ENCODE measurements at regions not wholly inside any gene's neighbourhood (a gene's known extent, or its start where the extent isn't known, plus 50 kb on each side); places are given as distances from the start of the nearest gene placed in this dataset.

DNA sequence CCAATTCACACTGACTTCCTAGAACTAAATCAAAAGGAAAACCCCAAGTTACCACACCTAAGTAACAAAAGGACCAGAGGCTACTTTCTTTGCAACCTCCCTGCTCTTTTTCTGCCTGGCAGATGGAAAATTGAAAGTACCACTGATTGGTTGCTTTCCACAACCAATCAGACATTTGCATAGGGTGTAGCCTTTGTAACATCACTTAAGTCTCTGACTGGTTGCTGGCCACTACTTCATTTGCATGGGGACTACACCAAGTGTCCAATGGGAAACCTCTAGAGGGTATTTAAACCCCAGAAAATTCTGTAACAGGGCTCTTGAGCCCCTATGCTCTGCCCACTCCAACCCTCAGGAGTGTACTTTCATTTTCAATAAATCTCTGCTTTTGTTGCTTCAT lies 365.0 kb downstream of the LTN1 start:
- no peak overlapping the region for H3K4me3 ChIP-seq (ENCODE audit: control insufficient read depth in 1 of 7, extremely low read depth in 1 of 7, insufficient read depth in 4 of 7, low read depth in 2 of 7, low read length in 6 of 7)
- ChIA-PET POLR2A (no interaction called here), CTCF (no interaction called here)
- DNase-seq = no peak
- no peaks in the 10 kb centered on the region for H3K27me3 ChIP-seq (replicated peaks in 2 of 5; ENCODE audit: control insufficient read depth in 4 of 5, insufficient read depth in 5 of 5, low read length in 4 of 5)
- no peaks in the 10 kb centered on the region for H3K9me3 ChIP-seq (ENCODE audit: control extremely low read depth in 1 of 5, control insufficient read depth in 4 of 5, insufficient read depth in 2 of 5, low read depth in 1 of 5, low read length in 4 of 5)
- H3K4me1 ChIP-seq (ENCODE audit: control extremely low read depth in 1 of 4, control insufficient read depth in 4 of 4, insufficient read depth in 4 of 4, low read length in 3 of 4) = peaks cover 0 to 11% (median 2%) of the 10 kb centered on the region in 4 experiments
- H3K36me3 ChIP-seq (ENCODE audit: control insufficient read depth in 4 of 4, insufficient read depth in 4 of 4, low read length in 3 of 4) = no peaks in the 10 kb centered on the region
- no peak overlapping the region for H3K27ac ChIP-seq (ENCODE audit: insufficient read depth in 1 of 2, low read depth in 1 of 2, low read length in 2 of 2, poor library complexity in 1 of 2, severe bottlenecking in 2 of 2)

- Histone ChIP-seq H3K27ac (ENCODE audit: insufficient read depth in 1 of 2, low read depth in 1 of 2, low read length in 2 of 2, poor library complexity in 1 of 2, severe bottlenecking in 2 of 2) (no peak overlapping the region), H3K36me3 (ENCODE audit: control insufficient read depth in 4 of 4, insufficient read depth in 4 of 4, low read length in 3 of 4) (no peaks in the 10 kb centered on the region), H3K9me3 (ENCODE audit: control extremely low read depth in 1 of 5, control insufficient read depth in 4 of 5, insufficient read depth in 2 of 5, low read depth in 1 of 5, low read length in 4 of 5) (no peaks in the 10 kb centered on the region), H3K27me3 (replicated peaks in 2 of 5; ENCODE audit: control insufficient read depth in 4 of 5, insufficient read depth in 5 of 5, low read length in 4 of 5) (no peaks in the 10 kb centered on the region), H3K4me1 (ENCODE audit: control extremely low read depth in 1 of 4, control insufficient read depth in 4 of 4, insufficient read depth in 4 of 4, low read length in 3 of 4) (peaks cover 0 to 8% (median 1%) of the 10 kb centered on the region in 4 experiments), H3K4me3 (ENCODE audit: control insufficient read depth in 1 of 7, extremely low read depth in 1 of 7, insufficient read depth in 4 of 7, low read depth in 2 of 7, low read length in 6 of 7) (no peak overlapping the region)
- WGBS (ENCODE audit: insufficient coverage) = no CpG with 5 or more reads among the region's 3 CpGs
- DNase-seq = no peak
- ChIA-PET CTCF (no interaction called here), POLR2A (no interaction called here)
Measured at GRCh38 chr21:28627261-28627660, 365.4 kb downstream of the LTN1 start.

GRCh38 chr21:28624626-28625025 lies 368.1 kb downstream of the LTN1 start:
- Histone ChIP-seq H3K27ac (ENCODE audit: insufficient read depth in 1 of 2, low read depth in 1 of 2, low read length in 2 of 2, poor library complexity in 1 of 2, severe bottlenecking in 2 of 2) (no peak overlapping the region), H3K4me1 (ENCODE audit: control extremely low read depth in 1 of 4, control insufficient read depth in 4 of 4, insufficient read depth in 4 of 4, low read length in 3 of 4) (no peaks in the 10 kb centered on the region), H3K4me3 (ENCODE audit: control insufficient read depth in 1 of 7, extremely low read depth in 1 of 7, insufficient read depth in 4 of 7, low read depth in 2 of 7, low read length in 6 of 7) (no peak overlapping the region), H3K36me3 (ENCODE audit: control insufficient read depth in 4 of 4, insufficient read depth in 4 of 4, low read length in 3 of 4) (no peaks in the 10 kb centered on the region), H3K9me3 (ENCODE audit: control extremely low read depth in 1 of 5, control insufficient read depth in 4 of 5, insufficient read depth in 2 of 5, low read depth in 1 of 5, low read length in 4 of 5) (no peaks in the 10 kb centered on the region), H3K27me3 (replicated peaks in 2 of 5; ENCODE audit: control insufficient read depth in 4 of 5, insufficient read depth in 5 of 5, low read length in 4 of 5) (no peaks in the 10 kb centered on the region)
- no CpG with 5 or more reads among the region's 1 CpG for WGBS (ENCODE audit: insufficient coverage)
- ChIA-PET CTCF (no interaction called here), POLR2A (no interaction called here)
- no peak for DNase-seq

DNA sequence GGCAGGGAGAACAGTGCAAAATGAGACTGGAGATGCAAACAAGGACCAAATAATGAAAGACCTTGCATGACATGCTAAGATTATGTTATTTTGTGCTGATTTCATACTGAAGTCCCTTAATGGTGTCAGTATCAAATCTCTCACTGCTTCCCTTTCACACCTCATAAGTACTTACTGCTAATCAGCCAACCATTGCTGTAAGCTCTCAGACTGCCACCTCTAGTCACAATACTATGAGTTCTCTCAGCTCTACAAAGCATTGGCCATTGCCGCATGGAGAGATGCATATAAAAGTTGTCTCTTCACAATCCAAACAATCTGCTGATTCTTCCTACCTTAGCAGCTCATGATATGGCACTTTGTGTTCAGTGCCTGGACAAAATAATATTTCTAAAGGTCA lies 375.4 kb downstream of the LTN1 start:
- no CpG with 5 or more reads among the region's 1 CpG for WGBS (ENCODE audit: insufficient coverage)

DNA sequence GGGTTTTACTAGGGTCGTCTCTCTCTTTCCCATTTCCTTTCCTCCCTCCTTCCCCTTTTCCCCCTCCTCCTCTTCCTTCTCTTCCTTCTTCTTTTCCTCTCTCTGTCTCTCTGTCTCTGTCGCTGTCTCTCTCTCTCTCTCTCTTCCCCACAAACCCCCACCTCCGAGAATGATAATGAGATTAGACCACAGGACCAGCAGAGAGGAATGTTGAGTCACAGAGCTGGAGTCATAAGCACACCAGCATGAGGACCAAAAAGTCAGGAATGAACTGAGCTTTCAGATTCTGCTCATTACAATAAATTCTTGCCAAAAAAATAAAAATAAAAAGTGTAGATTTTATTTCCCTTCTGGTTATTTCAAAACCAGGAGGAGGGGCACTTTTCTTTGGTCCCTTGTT lies 377.4 kb downstream of the LTN1 start:
- H3K27ac ChIP-seq (ENCODE audit: insufficient read depth in 1 of 2, low read depth in 1 of 2, low read length in 2 of 2, poor library complexity in 1 of 2, severe bottlenecking in 2 of 2) = no peak overlapping the region
- H3K4me3 ChIP-seq (ENCODE audit: control insufficient read depth in 1 of 7, extremely low read depth in 1 of 7, insufficient read depth in 4 of 7, low read depth in 2 of 7, low read length in 6 of 7) = no peak overlapping the region
- no peaks in the 10 kb centered on the region for H3K36me3 ChIP-seq (ENCODE audit: control insufficient read depth in 4 of 4, insufficient read depth in 4 of 4, low read length in 3 of 4)
- CTCF ChIA-PET = no interaction called here
- no peak for DNase-seq
- WGBS (ENCODE audit: insufficient coverage) = 100% methylated on average over 1 of the region's 3 CpGs
- H3K4me1 ChIP-seq (ENCODE audit: control extremely low read depth in 1 of 4, control insufficient read depth in 4 of 4, insufficient read depth in 4 of 4, low read length in 3 of 4) = no peaks in the 10 kb centered on the region
- POLR2A ChIA-PET = interaction anchor here (0.7 kb wide), 1 partner anchor 291 kb away, joined by 6 read pairs; no protein-coding TSS in a partner anchor
- no peaks in the 10 kb centered on the region for H3K27me3 ChIP-seq (replicated peaks in 2 of 5; ENCODE audit: control insufficient read depth in 4 of 5, insufficient read depth in 5 of 5, low read length in 4 of 5)
- H3K9me3 ChIP-seq (ENCODE audit: control extremely low read depth in 1 of 5, control insufficient read depth in 4 of 5, insufficient read depth in 2 of 5, low read depth in 1 of 5, low read length in 4 of 5) = peaks cover 0 to 2% (median 0%) of the 10 kb centered on the region in 5 experiments

More for the DNA sequence above, 375.4 kb downstream of the LTN1 start:
- ChIA-PET POLR2A (no interaction called here), CTCF (interaction anchor here (0.6 kb wide), 1 partner anchor 105 kb away, joined by 3 read pairs; no protein-coding TSS in a partner anchor)
- Histone ChIP-seq H3K27ac (ENCODE audit: insufficient read depth in 1 of 2, low read depth in 1 of 2, low read length in 2 of 2, poor library complexity in 1 of 2, severe bottlenecking in 2 of 2) (no peak overlapping the region), H3K27me3 (replicated peaks in 2 of 5; ENCODE audit: control insufficient read depth in 4 of 5, insufficient read depth in 5 of 5, low read length in 4 of 5) (no peaks in the 10 kb centered on the region), H3K36me3 (ENCODE audit: control insufficient read depth in 4 of 4, insufficient read depth in 4 of 4, low read length in 3 of 4) (no peaks in the 10 kb centered on the region), H3K4me1 (ENCODE audit: control extremely low read depth in 1 of 4, control insufficient read depth in 4 of 4, insufficient read depth in 4 of 4, low read length in 3 of 4) (no peaks in the 10 kb centered on the region), H3K9me3 (ENCODE audit: control extremely low read depth in 1 of 5, control insufficient read depth in 4 of 5, insufficient read depth in 2 of 5, low read depth in 1 of 5, low read length in 4 of 5) (peaks cover 0 to under 1% (median 0%) of the 10 kb centered on the region in 5 experiments), H3K4me3 (ENCODE audit: control insufficient read depth in 1 of 7, extremely low read depth in 1 of 7, insufficient read depth in 4 of 7, low read depth in 2 of 7, low read length in 6 of 7) (no peak overlapping the region)
- no peak for DNase-seq

- no peaks in the 10 kb centered on the region for H3K4me1 ChIP-seq (ENCODE audit: control extremely low read depth in 1 of 4, control insufficient read depth in 4 of 4, insufficient read depth in 4 of 4, low read length in 3 of 4)
- ChIA-PET POLR2A (no interaction called here), CTCF (no interaction called here)
- H3K36me3 ChIP-seq (ENCODE audit: control insufficient read depth in 4 of 4, insufficient read depth in 4 of 4, low read length in 3 of 4) = no peaks in the 10 kb centered on the region
- H3K9me3 ChIP-seq (ENCODE audit: control extremely low read depth in 1 of 5, control insufficient read depth in 4 of 5, insufficient read depth in 2 of 5, low read depth in 1 of 5, low read length in 4 of 5) = peaks cover 0 to 2% (median 0%) of the 10 kb centered on the region in 5 experiments
- H3K27me3 ChIP-seq (replicated peaks in 2 of 5; ENCODE audit: control insufficient read depth in 4 of 5, insufficient read depth in 5 of 5, low read length in 4 of 5) = no peaks in the 10 kb centered on the region
- 100% methylated on average over 1 of the region's 2 CpGs for whole genome bisulfite sequencing (ENCODE audit: insufficient coverage)
- no peak overlapping the region for H3K27ac ChIP-seq (ENCODE audit: insufficient read depth in 1 of 2, low read depth in 1 of 2, low read length in 2 of 2, poor library complexity in 1 of 2, severe bottlenecking in 2 of 2)
- H3K4me3 ChIP-seq (ENCODE audit: control insufficient read depth in 1 of 7, extremely low read depth in 1 of 7, insufficient read depth in 4 of 7, low read depth in 2 of 7, low read length in 6 of 7) = no peak overlapping the region
- DNase-seq = no peak
Measured at GRCh38 chr21:28614791-28615190, 377.9 kb downstream of the LTN1 start.

DNA sequence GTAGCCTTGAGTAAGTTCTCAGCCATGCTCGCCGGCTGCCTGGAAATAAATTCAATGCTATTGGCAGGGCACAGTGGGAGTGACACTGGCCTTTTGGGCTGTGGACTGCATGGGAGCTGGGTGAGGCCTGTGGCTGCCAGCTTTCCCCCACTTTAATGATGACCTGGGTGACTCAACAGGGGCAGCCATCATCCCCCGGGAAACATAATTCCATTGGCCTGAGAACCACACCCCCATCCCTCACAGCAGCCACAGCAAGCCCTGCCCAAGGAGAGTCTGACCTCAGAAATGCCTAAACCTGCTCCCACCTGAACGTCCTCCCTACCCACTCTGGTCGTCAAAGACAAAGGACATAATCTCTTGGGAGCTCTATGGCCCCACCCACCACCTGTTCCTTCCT lies 384.0 kb downstream of the LTN1 start:
- H3K9me3 ChIP-seq (ENCODE audit: control extremely low read depth in 1 of 5, control insufficient read depth in 4 of 5, insufficient read depth in 2 of 5, low read depth in 1 of 5, low read length in 4 of 5) = peaks cover 0 to 2% (median 0%) of the 10 kb centered on the region in 5 experiments
- H3K27ac ChIP-seq (ENCODE audit: insufficient read depth in 1 of 2, low read depth in 1 of 2, low read length in 2 of 2, poor library complexity in 1 of 2, severe bottlenecking in 2 of 2) = no peak overlapping the region
- no peak overlapping the region for H3K4me3 ChIP-seq (ENCODE audit: control insufficient read depth in 1 of 7, extremely low read depth in 1 of 7, insufficient read depth in 4 of 7, low read depth in 2 of 7, low read length in 6 of 7)
- H3K27me3 ChIP-seq (replicated peaks in 2 of 5; ENCODE audit: control insufficient read depth in 4 of 5, insufficient read depth in 5 of 5, low read length in 4 of 5) = no peaks in the 10 kb centered on the region
- POLR2A ChIA-PET = no interaction called here
- no peaks in the 10 kb centered on the region for H3K4me1 ChIP-seq (ENCODE audit: control extremely low read depth in 1 of 4, control insufficient read depth in 4 of 4, insufficient read depth in 4 of 4, low read length in 3 of 4)
- no peak for DNase-seq
- H3K36me3 ChIP-seq (ENCODE audit: control insufficient read depth in 4 of 4, insufficient read depth in 4 of 4, low read length in 3 of 4) = no peaks in the 10 kb centered on the region
- WGBS (ENCODE audit: insufficient coverage) = 95% methylated on average over 4 of the region's 5 CpGs
- CTCF ChIA-PET = no interaction called here

All from common myeloid progenitor, CD34-positive (primary cell).